NCI-H146 (cell line): ENCODE measurements at regions not wholly inside any gene's neighbourhood (a gene's known extent, or its start where the extent isn't known, plus 50 kb on each side); places are given as distances from the start of the nearest gene placed in this dataset.
"Not testable (repeated sequence)": the region's sequence is repeated elsewhere in the genome, so short reads cannot be mapped to it uniquely, and the experiment has no call there.

Experiments
- DNase-seq: peaks from one replicate; lab custom pipeline; 2025; lab: John Stamatoyannopoulos, UW

- DNase-seq: no peak
Measured at GRCh38 chr6:66128656-66129055, 421.6 kb upstream of the EYS start.

DNA sequence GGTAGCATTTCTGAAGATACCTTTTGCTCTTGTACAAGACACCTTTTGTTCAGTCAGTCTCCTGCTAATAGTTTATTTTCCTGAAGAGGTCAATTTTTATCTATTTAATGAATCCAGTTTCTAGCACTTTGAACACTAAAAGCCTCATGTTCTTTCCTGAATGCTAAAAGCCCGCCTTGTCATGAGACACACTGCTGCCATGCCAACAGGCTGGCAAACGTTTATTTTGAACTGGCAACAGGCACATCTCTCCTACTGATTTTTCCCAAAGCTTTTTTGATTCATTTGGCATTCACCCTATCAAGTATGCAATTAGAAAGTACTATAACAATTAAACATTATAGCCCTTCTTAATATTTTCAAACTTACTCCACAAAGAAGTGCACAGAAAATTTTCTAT is 421.2 kb upstream of the EYS start:
- no peak for DNase-seq

DNA sequence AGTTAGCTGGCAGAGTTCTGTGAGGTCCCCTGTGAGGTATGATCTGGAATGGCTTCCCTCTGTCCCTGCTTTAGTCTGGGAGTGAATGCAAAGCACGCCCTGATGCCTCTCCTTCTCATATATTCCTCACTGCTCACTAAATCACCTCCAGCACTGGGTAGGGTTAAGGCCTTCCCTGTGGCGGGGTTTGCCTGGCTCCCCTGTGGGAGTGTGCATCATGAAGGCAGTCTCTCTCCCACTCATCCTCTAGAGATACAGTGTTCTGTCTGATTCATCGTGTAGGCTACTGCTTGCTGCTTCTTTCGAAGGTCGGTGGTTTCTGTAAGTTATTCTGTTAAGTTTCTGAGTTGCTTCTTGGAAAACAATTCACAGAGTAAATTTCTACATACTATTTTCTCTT is 420.0 kb upstream of the EYS start:
- no peak for DNase-seq

DNA sequence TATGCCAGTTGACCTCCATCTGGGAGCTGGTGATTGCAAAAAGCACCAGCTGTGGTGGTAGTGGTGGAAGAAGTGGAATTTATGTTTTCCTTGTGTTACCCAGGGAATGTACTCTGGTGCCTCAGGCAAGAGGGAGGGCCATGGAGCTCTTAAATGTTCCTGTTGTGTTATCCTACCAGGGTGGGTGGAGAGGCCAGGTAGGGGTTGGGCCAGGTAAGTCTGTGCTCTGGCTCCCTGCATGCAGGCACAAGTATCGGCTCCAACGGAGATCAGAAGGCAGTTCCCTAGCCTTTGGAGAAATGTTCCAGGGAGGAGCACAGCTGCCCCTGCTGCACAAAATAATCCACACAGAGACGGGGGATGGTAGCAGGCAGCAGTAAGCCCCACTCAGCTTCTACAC is 419.3 kb upstream of the EYS start:
- DNase-seq: no peak

- DNase-seq: no peak
Measured at GRCh38 chr6:66103954-66104353, 396.9 kb upstream of the EYS start.

GRCh38 chr6:66103354-66103753 is 396.3 kb upstream of the EYS start:
- no peak for DNase-seq

- DNase-seq: no peak
Measured at GRCh38 chr6:66096679-66097078, 389.7 kb upstream of the EYS start.

DNA sequence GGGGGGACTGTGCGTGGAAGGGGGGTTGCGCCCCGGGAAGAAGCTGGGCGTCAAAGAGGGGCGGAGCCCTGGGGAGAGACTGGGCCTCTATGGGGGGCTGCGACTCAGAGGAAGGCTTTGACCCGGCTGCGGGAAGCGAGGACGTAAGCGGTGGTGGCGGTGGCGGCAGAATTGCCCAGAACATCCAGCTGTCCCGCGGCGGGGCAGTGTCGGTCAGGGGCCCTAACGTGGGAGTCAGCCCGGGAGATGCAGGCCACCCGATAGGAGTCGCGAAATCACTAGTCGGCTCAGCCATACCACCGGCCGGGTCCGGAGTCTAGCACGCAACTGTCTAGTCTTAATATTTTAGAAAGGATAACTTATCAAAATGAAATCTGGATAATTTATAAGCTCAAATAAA is 387.6 kb upstream of the EYS start:
- DNase-seq: no peak

GRCh38 chr6:66092306-66092705 is 385.3 kb upstream of the EYS start:
- DNase-seq: not testable (repeated sequence)

DNA sequence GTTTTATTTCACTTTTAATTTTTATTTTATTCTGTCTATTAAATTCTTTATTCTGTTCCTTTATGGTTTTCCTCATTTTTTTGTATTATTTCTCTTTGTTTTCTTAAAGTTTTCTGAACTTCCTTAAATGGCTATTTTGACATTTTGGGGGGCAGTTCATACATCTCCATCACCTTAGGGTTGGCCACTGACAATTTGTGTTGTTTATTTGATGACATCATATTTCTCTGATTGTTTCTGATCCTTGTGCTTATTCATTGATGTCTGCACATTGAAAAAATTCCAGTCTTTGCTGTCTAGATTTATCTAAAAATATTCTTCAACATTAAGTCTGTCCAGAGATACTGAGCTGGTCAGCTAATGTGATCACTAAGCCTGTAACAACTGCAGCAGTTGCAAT is 379.5 kb upstream of the EYS start:
- DNase-seq: no peak

GRCh38 chr6:66082914-66083313 is 375.9 kb upstream of the EYS start:
- DNase-seq: no peak

DNA sequence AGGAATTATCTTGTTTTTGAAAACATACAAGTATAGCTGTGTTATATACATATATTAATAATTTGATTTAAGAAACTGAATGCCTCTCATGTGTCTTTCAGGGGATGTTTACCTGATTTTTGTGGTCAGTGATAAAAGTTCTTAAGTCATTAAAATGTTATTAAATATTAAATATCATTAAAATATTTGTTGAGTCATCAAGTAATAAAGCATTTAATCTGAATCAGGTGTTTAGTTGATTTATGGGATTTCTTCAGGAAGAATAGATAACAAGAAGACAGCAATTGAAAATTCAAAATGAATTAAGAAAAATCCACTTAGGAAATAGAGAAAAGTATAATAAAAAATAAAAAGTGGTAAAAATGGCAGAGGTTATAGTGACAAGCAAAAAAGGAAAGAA is 361.9 kb upstream of the EYS start:
- no peak for DNase-seq

DNA sequence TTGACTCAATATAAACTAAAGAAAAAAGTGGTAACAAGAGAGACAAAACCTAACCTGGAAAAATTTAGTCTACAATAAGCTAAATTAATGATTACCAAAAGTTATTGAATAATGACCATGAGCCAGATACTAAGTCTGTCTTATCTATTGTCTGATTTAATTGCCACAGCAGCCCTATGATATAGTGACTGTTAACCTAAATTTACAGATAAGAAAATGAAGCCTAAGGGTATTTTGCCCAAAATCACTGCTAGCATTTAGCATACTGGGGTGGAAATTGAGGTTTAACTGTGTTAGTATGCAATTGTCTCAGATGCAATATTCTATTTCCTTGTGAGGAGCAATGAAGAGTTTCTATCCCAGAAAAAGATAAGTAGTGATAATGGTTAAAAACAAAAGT is 361.0 kb upstream of the EYS start:
- DNase-seq: no peak

DNA sequence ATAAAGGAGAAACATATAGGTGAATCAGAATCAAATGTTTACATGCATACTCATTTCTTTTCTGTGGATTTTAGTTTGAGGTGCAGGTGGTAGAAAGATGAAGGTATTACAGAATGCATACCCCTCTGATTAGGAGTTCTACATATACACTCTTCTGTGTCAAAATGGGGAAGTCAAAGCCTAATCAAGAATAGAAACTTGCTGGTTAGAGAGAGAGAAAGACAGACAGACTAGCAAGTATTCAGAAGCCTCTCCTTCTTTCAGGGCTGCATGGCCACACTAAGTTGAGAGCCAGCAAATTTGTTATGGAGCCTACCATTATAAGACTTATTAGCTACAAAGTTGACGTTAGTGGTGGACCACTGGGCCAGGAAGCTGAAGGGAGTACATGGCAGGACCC is 358.3 kb upstream of the EYS start:
- DNase-seq: no peak

- no peak for DNase-seq
Measured at GRCh38 chr6:66057034-66057433, 350.0 kb upstream of the EYS start.

DNA sequence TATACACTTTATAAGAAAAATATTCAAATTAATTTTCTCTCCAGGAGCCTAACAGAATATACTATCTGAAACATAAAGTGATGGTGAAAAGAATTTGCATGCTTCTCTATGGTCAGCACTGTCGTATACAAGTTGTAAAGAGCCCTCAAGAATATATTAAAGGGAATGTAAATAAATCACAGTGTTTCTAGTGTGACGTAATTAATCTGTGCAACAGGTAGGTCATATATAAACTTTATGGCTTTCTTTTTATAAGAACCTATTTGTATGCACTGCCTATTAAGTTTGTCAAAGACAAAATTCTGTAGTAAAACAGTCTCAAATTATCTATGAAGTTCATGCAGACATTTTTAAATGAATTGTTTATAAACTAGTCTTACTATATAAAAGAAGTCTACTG is 347.9 kb upstream of the EYS start:
- no peak for DNase-seq

DNA sequence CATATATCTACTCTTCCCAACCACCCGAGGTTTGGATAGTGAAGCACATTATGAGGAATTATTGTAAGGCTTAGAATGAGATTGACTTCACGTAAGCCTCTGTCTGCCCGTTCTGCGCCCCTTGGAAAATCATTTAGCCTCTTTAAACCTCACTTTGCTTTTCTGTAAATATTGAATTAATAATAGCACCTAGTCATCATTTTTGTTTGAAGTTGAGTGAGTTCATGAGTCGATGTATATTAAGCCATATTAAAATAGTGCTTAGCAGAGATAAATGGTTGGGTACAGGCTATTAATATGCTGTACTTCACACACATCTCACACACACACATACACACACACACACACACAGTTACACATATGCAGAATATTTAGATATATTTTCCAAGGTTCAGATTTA is 344.8 kb upstream of the EYS start:
- DNase-seq: no peak

- DNase-seq: no peak
Measured at GRCh38 chr6:66048684-66049474, 341.9 kb upstream of the EYS start.

GRCh38 chr6:66032626-66033025 is 325.6 kb upstream of the EYS start:
- DNase-seq: no peak

- DNase-seq: no peak
Measured at GRCh38 chr6:66029391-66029790, 322.4 kb upstream of the EYS start.

- no peak for DNase-seq
Measured at GRCh38 chr6:65999288-65999791, 292.3 kb upstream of the EYS start.

DNA sequence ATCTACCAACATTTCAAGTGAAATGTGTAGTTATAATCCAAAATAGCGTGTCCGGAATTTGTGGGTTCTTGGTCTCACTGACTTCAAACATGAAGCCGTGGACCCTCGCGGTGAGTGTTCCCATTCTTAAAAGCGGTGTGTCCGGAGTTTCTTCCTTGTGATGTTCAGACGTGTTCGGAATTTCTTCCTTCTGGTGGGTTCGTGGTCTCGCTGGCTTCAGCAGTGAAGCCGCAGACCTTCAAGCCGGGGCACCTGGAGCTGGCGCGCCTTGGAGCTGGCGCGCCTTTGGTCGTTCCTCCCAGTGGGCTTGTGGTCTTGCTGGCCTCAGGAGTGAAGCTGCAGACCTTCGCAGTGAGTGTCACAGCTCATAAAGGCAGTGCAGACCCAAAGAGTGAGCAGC is 291.5 kb upstream of the EYS start:
- DNase-seq: no peak

DNA sequence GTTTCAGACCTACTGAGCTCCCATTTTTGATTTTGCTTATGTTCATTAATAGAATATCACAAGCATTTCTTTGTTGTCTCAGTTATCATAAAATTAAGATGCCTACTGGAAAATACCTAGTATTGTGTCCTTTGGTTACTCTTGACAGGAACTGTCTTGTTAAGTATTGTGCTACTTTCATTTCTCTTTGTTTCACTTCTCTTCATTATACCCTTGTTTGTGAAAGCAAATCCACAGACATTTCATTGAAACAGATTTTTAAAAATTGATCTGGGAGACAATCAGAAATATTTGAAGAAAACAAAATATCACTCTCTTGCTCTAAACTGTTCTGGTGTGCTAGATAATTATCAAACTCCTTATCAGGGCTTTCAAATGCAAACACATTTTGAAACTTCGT is 290.5 kb upstream of the EYS start:
- DNase-seq: no peak

DNA sequence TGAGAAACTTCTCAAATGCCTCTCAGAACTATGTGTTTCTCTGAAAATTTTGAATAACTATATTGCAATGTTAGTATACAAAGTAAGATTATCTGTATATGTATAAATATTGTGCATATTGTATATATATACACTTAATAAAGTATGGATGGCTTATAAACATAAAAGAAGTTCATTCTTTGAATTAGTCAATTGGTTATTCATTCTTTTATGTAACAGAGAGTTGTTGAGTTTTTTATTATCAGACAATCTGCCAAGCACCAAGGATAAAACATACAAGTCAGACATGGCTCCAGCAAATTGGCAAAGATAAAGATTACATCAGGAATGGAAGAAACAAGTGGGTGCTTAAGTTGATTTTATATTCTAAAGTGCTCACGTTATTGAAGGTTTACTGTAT is 289.1 kb upstream of the EYS start:
- no peak for DNase-seq
